ENCODE measurements at regions not wholly inside any gene's neighbourhood (a gene's known extent, or its start where the extent isn't known, plus 50 kb on each side); places are given as distances from the start of the nearest gene placed in this dataset.

DNA sequence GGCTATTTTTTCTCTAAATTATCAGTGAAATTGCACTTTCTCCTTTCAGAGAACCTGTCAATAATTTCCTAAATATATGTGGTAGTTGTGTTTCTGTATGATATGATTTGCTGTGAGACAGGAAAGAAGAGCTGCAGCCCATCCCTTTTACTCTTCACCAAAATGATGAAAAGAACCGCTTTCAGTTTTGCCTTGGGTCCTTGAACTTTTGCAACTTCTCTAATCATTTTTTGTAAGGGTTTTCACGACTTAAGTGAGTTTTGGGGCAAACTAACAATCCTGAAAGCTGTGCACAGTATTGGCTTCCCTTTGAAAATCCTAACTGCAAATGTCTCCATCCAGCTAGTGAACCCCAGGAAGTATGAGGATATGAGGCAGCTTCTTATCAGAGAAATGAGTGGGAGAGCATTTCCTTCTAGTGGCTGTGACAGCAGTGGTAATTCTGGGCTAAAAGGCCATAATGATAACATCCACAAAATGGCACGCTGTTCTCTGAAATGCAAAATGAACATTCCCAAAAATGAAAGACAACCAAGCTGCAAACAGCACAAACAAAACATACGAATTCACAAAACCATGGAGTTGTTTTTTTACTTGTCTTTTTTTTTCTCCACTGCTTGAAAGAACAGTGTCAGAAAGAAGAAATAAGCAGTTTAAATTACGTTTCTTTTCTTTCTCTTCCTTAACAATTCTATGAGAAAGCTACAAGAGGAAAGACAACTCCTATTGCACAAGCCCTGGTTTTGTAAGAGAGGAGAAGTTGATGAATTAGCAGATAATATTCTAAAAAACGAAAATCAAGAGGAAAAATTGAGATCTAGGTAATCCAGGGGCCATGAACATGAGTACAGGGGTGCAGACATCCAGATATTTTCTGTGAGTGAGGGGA is 1291.6 kb upstream of the ZEB2 start:
- peak overlapping the region; percentile 48 for H3K4me2 ChIP-seq (ENCODE audit: extremely low read depth, insufficient read depth, low read length)
- no peaks in the 10 kb centered on the region for H4K20me1 ChIP-seq (ENCODE audit: control insufficient read depth, extremely low read depth, insufficient read depth, low read length)
- no peak for TF ChIP-seq EZH2 (IDR thresholded peaks at IDR 0.05; ENCODE audit: low read length, missing control alignments)
- TF ChIP-seq, protein P1, sequence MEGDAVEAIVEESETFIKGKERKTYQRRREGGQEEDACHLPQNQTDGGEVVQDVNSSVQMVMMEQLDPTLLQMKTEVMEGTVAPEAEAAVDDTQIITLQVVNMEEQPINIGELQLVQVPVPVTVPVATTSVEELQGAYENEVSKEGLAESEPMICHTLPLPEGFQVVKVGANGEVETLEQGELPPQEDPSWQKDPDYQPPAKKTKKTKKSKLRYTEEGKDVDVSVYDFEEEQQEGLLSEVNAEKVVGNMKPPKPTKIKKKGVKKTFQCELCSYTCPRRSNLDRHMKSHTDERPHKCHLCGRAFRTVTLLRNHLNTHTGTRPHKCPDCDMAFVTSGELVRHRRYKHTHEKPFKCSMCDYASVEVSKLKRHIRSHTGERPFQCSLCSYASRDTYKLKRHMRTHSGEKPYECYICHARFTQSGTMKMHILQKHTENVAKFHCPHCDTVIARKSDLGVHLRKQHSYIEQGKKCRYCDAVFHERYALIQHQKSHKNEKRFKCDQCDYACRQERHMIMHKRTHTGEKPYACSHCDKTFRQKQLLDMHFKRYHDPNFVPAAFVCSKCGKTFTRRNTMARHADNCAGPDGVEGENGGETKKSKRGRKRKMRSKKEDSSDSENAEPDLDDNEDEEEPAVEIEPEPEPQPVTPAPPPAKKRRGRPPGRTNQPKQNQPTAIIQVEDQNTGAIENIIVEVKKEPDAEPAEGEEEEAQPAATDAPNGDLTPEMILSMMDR (conservative IDR thresholded peaks at IDR 0.05 in 1 of 2, IDR thresholded peaks at IDR 0.05 in 1 of 2; ENCODE audit: low read depth in 1 of 2, low read length in 2 of 2) = no peak
- no peaks in the 10 kb centered on the region for H3K4me1 ChIP-seq (ENCODE audit: control insufficient read depth, extremely low read depth, insufficient read depth, low read length)
- H3K9me3 ChIP-seq (ENCODE audit: control insufficient read depth, insufficient read depth, low read depth, low read length) = no peaks in the 10 kb centered on the region
- no peaks in the 10 kb centered on the region for H3K27me3 ChIP-seq (ENCODE audit: control insufficient read depth, insufficient read depth, low read length)
- DNase-seq (ENCODE audit: low read depth in 2 of 2) = peak in 1 of 2 donors; percentile 58
- H3K9ac ChIP-seq (ENCODE audit: insufficient read depth, low read length) = no peak overlapping the region
- H3K36me3 ChIP-seq (ENCODE audit: control insufficient read depth, insufficient read depth, low read length) = no peaks in the 10 kb centered on the region
- H3K4me3 ChIP-seq (replicated peaks in 1 of 4; ENCODE audit: control extremely low read depth in 1 of 4, insufficient read depth in 1 of 4, low read depth in 3 of 4, low read length in 4 of 4) = no peak overlapping the region
- H3K27ac ChIP-seq (ENCODE audit: insufficient read depth, low read length) = no peak overlapping the region
- no peaks in the 10 kb centered on the region for H3K79me2 ChIP-seq (ENCODE audit: control insufficient read depth, insufficient read depth, low read length)
- H2AFZ ChIP-seq (ENCODE audit: low read length) = peak overlapping the region; percentile 69

DNA sequence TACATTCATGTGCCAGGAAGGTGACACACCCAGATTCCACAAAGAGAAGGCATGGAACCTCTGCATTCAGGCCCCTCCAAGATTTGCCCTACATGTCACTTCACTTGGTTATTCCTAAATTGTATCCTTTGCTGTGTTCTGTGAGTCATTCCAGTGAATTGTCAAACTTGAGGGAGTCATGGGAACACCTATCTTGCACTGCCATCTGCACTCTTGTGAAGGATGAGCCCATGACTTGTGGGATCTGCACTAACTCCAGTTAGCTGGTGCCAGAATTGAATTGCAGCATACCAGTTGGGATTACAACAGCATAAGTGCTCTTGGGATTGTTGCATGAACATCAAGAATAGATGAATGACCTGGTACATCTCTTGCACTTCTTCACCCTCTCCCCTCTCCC is 1288.0 kb upstream of the ZEB2 start:
- H3K79me2 ChIP-seq (ENCODE audit: control insufficient read depth, insufficient read depth, low read length) = no peaks in the 10 kb centered on the region
- no peak overlapping the region for H3K9ac ChIP-seq (ENCODE audit: insufficient read depth, low read length)
- peak in 1 of 2 donors; percentile 29 for DNase-seq (ENCODE audit: low read depth in 2 of 2)
- no peak overlapping the region for H3K4me3 ChIP-seq (replicated peaks in 1 of 4; ENCODE audit: control extremely low read depth in 1 of 4, insufficient read depth in 1 of 4, low read depth in 3 of 4, low read length in 4 of 4)
- no peaks in the 10 kb centered on the region for H3K27me3 ChIP-seq (ENCODE audit: control insufficient read depth, insufficient read depth, low read length)
- H3K4me2 ChIP-seq (ENCODE audit: extremely low read depth, insufficient read depth, low read length) = no peak overlapping the region
- no peaks in the 10 kb centered on the region for H3K9me3 ChIP-seq (ENCODE audit: control insufficient read depth, insufficient read depth, low read depth, low read length)
- H3K27ac ChIP-seq (ENCODE audit: insufficient read depth, low read length) = no peak overlapping the region
- no peak for TF ChIP-seq EZH2 (IDR thresholded peaks at IDR 0.05; ENCODE audit: low read length, missing control alignments)
- TF ChIP-seq, protein P1 (conservative IDR thresholded peaks at IDR 0.05 in 1 of 2, IDR thresholded peaks at IDR 0.05 in 1 of 2; ENCODE audit: low read depth in 1 of 2, low read length in 2 of 2) = no peak
- no peaks in the 10 kb centered on the region for H3K4me1 ChIP-seq (ENCODE audit: control insufficient read depth, extremely low read depth, insufficient read depth, low read length)
- H2AFZ ChIP-seq (ENCODE audit: low read length) = no peak overlapping the region
- H4K20me1 ChIP-seq (ENCODE audit: control insufficient read depth, extremely low read depth, insufficient read depth, low read length) = no peaks in the 10 kb centered on the region
- no peaks in the 10 kb centered on the region for H3K36me3 ChIP-seq (ENCODE audit: control insufficient read depth, insufficient read depth, low read length)

DNA sequence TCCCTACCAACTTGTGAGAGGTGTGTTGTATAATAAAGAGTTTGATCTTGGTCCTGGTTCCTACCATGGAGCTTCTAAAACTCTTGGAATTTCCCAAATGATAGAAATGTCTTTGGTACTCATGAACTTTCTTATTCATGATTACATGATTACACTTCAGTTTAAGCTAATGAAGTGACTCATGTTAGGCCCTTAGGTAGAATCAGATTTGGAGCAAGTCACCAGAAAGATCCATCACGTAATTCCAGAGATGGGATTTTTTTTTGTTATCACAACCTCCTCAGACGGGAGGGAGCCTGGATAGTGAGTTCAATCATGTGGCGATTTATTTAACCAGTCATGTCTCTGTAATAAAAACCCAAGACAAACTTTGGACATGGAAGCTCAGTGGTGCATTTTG is 1287.6 kb upstream of the ZEB2 start:
- peak in 1 of 2 donors; percentile 18 for DNase-seq (ENCODE audit: low read depth in 2 of 2)
- H4K20me1 ChIP-seq (ENCODE audit: control insufficient read depth, extremely low read depth, insufficient read depth, low read length) = no peaks in the 10 kb centered on the region
- H3K27me3 ChIP-seq (ENCODE audit: control insufficient read depth, insufficient read depth, low read length) = no peaks in the 10 kb centered on the region
- H3K4me2 ChIP-seq (ENCODE audit: extremely low read depth, insufficient read depth, low read length) = no peak overlapping the region
- H3K9ac ChIP-seq (ENCODE audit: insufficient read depth, low read length) = no peak overlapping the region
- H2AFZ ChIP-seq (ENCODE audit: low read length) = no peak overlapping the region
- H3K27ac ChIP-seq (ENCODE audit: insufficient read depth, low read length) = no peak overlapping the region
- H3K79me2 ChIP-seq (ENCODE audit: control insufficient read depth, insufficient read depth, low read length) = no peaks in the 10 kb centered on the region
- H3K4me3 ChIP-seq (replicated peaks in 1 of 4; ENCODE audit: control extremely low read depth in 1 of 4, insufficient read depth in 1 of 4, low read depth in 3 of 4, low read length in 4 of 4) = no peak overlapping the region
- no peaks in the 10 kb centered on the region for H3K9me3 ChIP-seq (ENCODE audit: control insufficient read depth, insufficient read depth, low read depth, low read length)
- H3K36me3 ChIP-seq (ENCODE audit: control insufficient read depth, insufficient read depth, low read length) = no peaks in the 10 kb centered on the region
- TF ChIP-seq, protein P1 (conservative IDR thresholded peaks at IDR 0.05 in 1 of 2, IDR thresholded peaks at IDR 0.05 in 1 of 2; ENCODE audit: low read depth in 1 of 2, low read length in 2 of 2) = no peak
- no peak for TF ChIP-seq EZH2 (IDR thresholded peaks at IDR 0.05; ENCODE audit: low read length, missing control alignments)
- H3K4me1 ChIP-seq (ENCODE audit: control insufficient read depth, extremely low read depth, insufficient read depth, low read length) = no peaks in the 10 kb centered on the region

Data from fibroblast of lung (primary cell).